ENCODE measurements at regions not wholly inside any gene's neighbourhood (a gene's known extent, or its start where the extent isn't known, plus 50 kb on each side); places are given as distances from the start of the nearest gene placed in this dataset.
A peak's percentile ranks its signal among the peaks of the same experiment; 100 is the strongest.

DNA sequence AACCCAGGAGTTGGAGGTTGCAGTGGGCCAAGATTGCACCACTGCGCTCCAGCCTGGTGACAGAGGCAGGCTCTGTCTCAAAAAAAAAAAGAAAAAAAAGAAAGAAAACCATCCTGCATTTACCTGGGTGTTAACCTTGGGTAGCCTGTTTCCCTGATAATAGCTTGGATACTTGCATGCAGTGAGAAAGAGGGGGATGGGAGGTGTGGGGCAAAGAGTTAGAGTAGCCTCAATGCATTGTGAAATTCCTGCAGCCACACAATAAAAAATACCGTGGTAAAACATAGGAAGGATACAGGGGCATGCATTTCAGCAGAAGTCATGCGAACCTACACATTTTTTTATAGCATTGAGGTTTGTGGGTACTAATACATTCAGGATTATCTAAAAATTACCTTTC, 76.6 kb upstream of the ZNF516 start:
- Histone ChIP-seq H3K23ac (ENCODE audit: insufficient read length) (no peak overlapping the region), H3K27me3 (replicated peaks in 1 of 4; ENCODE audit: control insufficient read depth in 3 of 4, extremely low read depth in 1 of 4, insufficient read depth in 3 of 4, low read length in 3 of 4) (no peaks in the 10 kb centered on the region), H4K8ac (ENCODE audit: extremely low read depth, insufficient read depth, low read length) (no peak overlapping the region), H3K14ac (ENCODE audit: insufficient read length) (no peak overlapping the region), H3K79me1 (ENCODE audit: low read depth, low read length) (no peaks in the 10 kb centered on the region), H3K18ac (ENCODE audit: extremely low read depth, low read length) (no peak overlapping the region), H3K79me2 (ENCODE audit: control insufficient read depth in 1 of 2, insufficient read depth in 2 of 2, low read length in 2 of 2) (no peaks in the 10 kb centered on the region), H2BK5ac (ENCODE audit: low read depth, low read length) (no peak overlapping the region), H2AFZ (ENCODE audit: low read length) (no peak overlapping the region), H3K23me2 (ENCODE audit: low read depth, low read length) (no peaks in the 10 kb centered on the region), H4K20me1 (replicated peaks in 1 of 2; ENCODE audit: control insufficient read depth in 1 of 2, insufficient read depth in 2 of 2, low read length in 2 of 2) (no peaks in the 10 kb centered on the region), H3K4me2 (ENCODE audit: insufficient read depth in 1 of 2, low read depth in 2 of 2, low read length in 2 of 2) (no peak overlapping the region), H3K9ac (replicated peaks in 1 of 4; ENCODE audit: extremely low read depth in 1 of 4, low read depth in 3 of 4, low read length in 3 of 4) (no peak overlapping the region), H2BK120ac (replicated peaks; ENCODE audit: low read depth, low read length) (no peak overlapping the region), H2BK20ac (ENCODE audit: low read length) (no peak overlapping the region), H3K27ac (ENCODE audit: low read depth, low read length) (no peak overlapping the region), H4K91ac (replicated peaks; ENCODE audit: insufficient read length, low read length) (no peak overlapping the region), H3K56ac (replicated peaks; ENCODE audit: insufficient read length, low read depth, low read length) (no peak overlapping the region), H3K36me3 (ENCODE audit: control insufficient read depth in 2 of 4, insufficient read depth in 4 of 4, low read length in 3 of 4) (no peaks in the 10 kb centered on the region), H2BK12ac (ENCODE audit: low read depth, low read length) (no peak overlapping the region), H2BK15ac (ENCODE audit: low read length) (no peak overlapping the region), H3K4me3 (ENCODE audit: extremely low read depth in 1 of 4, insufficient read depth in 2 of 4, low read depth in 3 of 4, low read length in 4 of 4) (no peak overlapping the region), H2AK5ac (ENCODE audit: low read depth, low read length) (no peak overlapping the region), H4K5ac (ENCODE audit: insufficient read length, low read depth, low read length) (no peak overlapping the region), H3K4me1 (replicated peaks in 1 of 4; ENCODE audit: control insufficient read depth in 3 of 4, insufficient read depth in 4 of 4, low read length in 3 of 4) (peaks cover 0 to 3% (median under 1%) of the 10 kb centered on the region in 4 experiments; a peak in 3 of 7 replicates), H3K9me3 (ENCODE audit: insufficient read depth in 2 of 2, low read depth in 1 of 2, low read length in 1 of 2) (no peaks in the 10 kb centered on the region), H3K4ac (replicated peaks; ENCODE audit: insufficient read length, low read depth, low read length) (no peak overlapping the region)
- ChIA-PET POLR2A (ENCODE audit: partially characterized antibody) (no interaction called here), CTCF (ENCODE audit: partially characterized antibody) (interaction anchor here (0.6 to 1.8 kb wide), 3 partner anchors 21 to 246 kb away, joined by 3 to 4 read pairs (median 3); no protein-coding TSS in a partner anchor)
- TF ChIP-seq RFX5 (IDR thresholded peaks at IDR 0.05; ENCODE audit: borderline replicate concordance, low read depth, low read length) (no peak), CEBPB (IDR thresholded peaks at IDR 0.05; ENCODE audit: low read depth, low read length) (peak; percentile 46; the same call in 1 of the 2 replicates)
- 68% methylated on average over 2 of the region's 3 CpGs; no CpG with 5 or more reads in 1 of the 2 experiments for WGBS, 2 experiments (ENCODE audit: extremely low coverage in 1 of 2, insufficient coverage in 1 of 2, insufficient read length in 1 of 2, insufficient replicate concordance in 2 of 2, low coverage in 1 of 2, low lambda C conversion rate in 2 of 2, missing lambda C conversion rate in 1 of 2)
- FAIRE-seq (no peak), DNase-seq (ENCODE audit: low read depth in 1 of 2, low spot score in 2 of 2) (peak in 1 of 2 experiments; percentile 28)

All from H1 (cell line).